Activated CD4-positive, alpha-beta memory T cell treated with anti-CD3 and anti-CD28 coated beads for 36 hours (primary cell): ENCODE measurements at regions not wholly inside any gene's neighbourhood (a gene's known extent, or its start where the extent isn't known, plus 50 kb on each side); places are given as distances from the start of the nearest gene placed in this dataset.
"Not testable (repeated sequence)": the region's sequence is repeated elsewhere in the genome, so short reads cannot be mapped to it uniquely, and the experiment has no call there.

ENCODE experiments used
- CTCF ChIA-PET: fragments of 350-600 bp; sonication (Branson Sonifier 250); formaldehyde crosslinking; loops from one replicate; lab custom pipeline; 2021; ENCODE audit warnings: antibody characterized with exemption, inconsistent platforms; lab: Charles Lee
- POLR2A ChIA-PET: fragments of 350-600 bp; sonication (Branson Sonifier 250); formaldehyde crosslinking; loops from one replicate; lab custom pipeline; 2021; ENCODE audit warnings: antibody characterized with exemption; lab: Charles Lee
- DNase-seq: peaks from one replicate; pipeline ENCODE4 v3.0.0-alpha.2; 2020
- H3K27ac Mint-ChIP-seq: one replicate; pipeline ENCODE4 v1.8.0; 2021; ENCODE audit warnings: mixed read lengths
- H3K27me3 Mint-ChIP-seq: one replicate; pipeline ENCODE4 v1.8.0; 2021; ENCODE audit warnings: mixed read lengths
- H3K36me3 Mint-ChIP-seq: one replicate; pipeline ENCODE4 v1.8.0; 2021; ENCODE audit warnings: mixed read lengths
- H3K4me1 Mint-ChIP-seq: one replicate; pipeline ENCODE4 v1.8.0; 2021; ENCODE audit warnings: low read depth, mixed read lengths
- H3K4me3 Mint-ChIP-seq: one replicate; pipeline ENCODE4 v1.8.0; 2021; ENCODE audit warnings: mild to moderate bottlenecking, mixed read lengths
- H3K9me3 Mint-ChIP-seq: one replicate; pipeline ENCODE4 v1.8.0; 2021; ENCODE audit warnings: mixed read lengths
- intact Hi-C: fragments of 100-400 bp; cut with micrococcal nuclease; formaldehyde crosslinking; loops from one replicate; pipeline ENCODE4 v1.15.1; 2023

GRCh38 chr3:14057701-14058100 lies 67.0 kb downstream of the CHCHD4 start:
- POLR2A ChIA-PET: no interaction called here
- Mint-ChIP-seq H3K27ac (no peak overlapping the region), H3K4me3 (no peak overlapping the region), H3K4me1 (no peaks in the 10 kb centered on the region), H3K27me3 (peaks cover 4% of the 10 kb centered on the region), H3K9me3 (peaks cover 15% of the 10 kb centered on the region), H3K36me3 (no peaks in the 10 kb centered on the region)
- CTCF ChIA-PET: interaction anchor here (1.4 kb wide), 1 partner anchor 146 kb away, joined by 4 read pairs; no protein-coding TSS in a partner anchor
- intact Hi-C loops: no loop called here
- DNase-seq: no peak

- intact Hi-C loops: no loop called here
- Mint-ChIP-seq H3K27ac (no peak overlapping the region), H3K36me3 (no peaks in the 10 kb centered on the region), H3K4me3 (no peak overlapping the region), H3K27me3 (peaks cover 22% of the 10 kb centered on the region), H3K4me1 (no peaks in the 10 kb centered on the region), H3K9me3 (no peaks in the 10 kb centered on the region)
- POLR2A ChIA-PET: no interaction called here
- no peak for DNase-seq
- CTCF ChIA-PET: interaction anchor here (0.8 kb wide), 1 partner anchor 155 kb away, joined by 3 read pairs; no protein-coding TSS in a partner anchor
These were observed 76.8 kb downstream of the CHCHD4 start for GRCh38 chr3:14047841-14048240.

- Mint-ChIP-seq H3K9me3 (no peaks in the 10 kb centered on the region), H3K27me3 (peaks cover 22% of the 10 kb centered on the region), H3K36me3 (no peaks in the 10 kb centered on the region), H3K27ac (no peak overlapping the region), H3K4me3 (no peak overlapping the region), H3K4me1 (no peaks in the 10 kb centered on the region)
- POLR2A ChIA-PET: no interaction called here
- no peak for DNase-seq
- intact Hi-C loops: no loop called here
- CTCF ChIA-PET: interaction anchor here (0.8 kb wide), 1 partner anchor 156 kb away, joined by 3 read pairs; no protein-coding TSS in a partner anchor
These were observed 77.6 kb downstream of the CHCHD4 start for GRCh38 chr3:14047027-14047426.

- no peak for DNase-seq
- Mint-ChIP-seq H3K9me3 (no peaks in the 10 kb centered on the region), H3K36me3 (no peaks in the 10 kb centered on the region), H3K27ac (no peak overlapping the region), H3K27me3 (peaks cover 16% of the 10 kb centered on the region), H3K4me3 (no peak overlapping the region), H3K4me1 (no peaks in the 10 kb centered on the region)
- intact Hi-C loops: no loop called here
- ChIA-PET CTCF (interaction anchor here (0.5 kb wide), 1 partner anchor 34 kb away, joined by 3 read pairs; no protein-coding TSS in a partner anchor), POLR2A (no interaction called here)
These were observed 82.0 kb downstream of the CHCHD4 start for GRCh38 chr3:14042680-14043079.

GRCh38 chr3:14039149-14039548 lies 85.5 kb downstream of the CHCHD4 start:
- H3K4me3 Mint-ChIP-seq: no peak overlapping the region
- peaks cover 6% of the 10 kb centered on the region for H3K27me3 Mint-ChIP-seq
- H3K4me1 Mint-ChIP-seq: no peaks in the 10 kb centered on the region
- H3K9me3 Mint-ChIP-seq: peaks cover 6% of the 10 kb centered on the region
- H3K36me3 Mint-ChIP-seq: no peaks in the 10 kb centered on the region
- ChIA-PET POLR2A (no interaction called here), CTCF (no interaction called here)
- H3K27ac Mint-ChIP-seq: no peak overlapping the region
- intact Hi-C loops: no loop called here
- no peak for DNase-seq

GRCh38 chr3:14037211-14037610 lies 87.5 kb downstream of the CHCHD4 start:
- H3K4me3 Mint-ChIP-seq: no peak overlapping the region
- H3K27me3 Mint-ChIP-seq: peaks cover 6% of the 10 kb centered on the region
- H3K36me3 Mint-ChIP-seq: no peaks in the 10 kb centered on the region
- POLR2A ChIA-PET: no interaction called here
- DNase-seq: no peak
- H3K4me1 Mint-ChIP-seq: no peaks in the 10 kb centered on the region
- CTCF ChIA-PET: no interaction called here
- intact Hi-C loops: no loop called here
- H3K9me3 Mint-ChIP-seq: peaks cover 6% of the 10 kb centered on the region
- H3K27ac Mint-ChIP-seq: no peak overlapping the region

- Mint-ChIP-seq H3K4me1 (no peaks in the 10 kb centered on the region), H3K36me3 (no peaks in the 10 kb centered on the region), H3K9me3 (peaks cover 6% of the 10 kb centered on the region), H3K4me3 (no peak overlapping the region), H3K27ac (no peak overlapping the region), H3K27me3 (peaks cover 6% of the 10 kb centered on the region)
- intact Hi-C loops: no loop called here
- ChIA-PET CTCF (no interaction called here), POLR2A (no interaction called here)
- DNase-seq: no peak
These were observed 91.6 kb downstream of the CHCHD4 start for GRCh38 chr3:14033023-14033422.

- Mint-ChIP-seq H3K9me3 (peaks cover 10% of the 10 kb centered on the region), H3K4me1 (no peaks in the 10 kb centered on the region), H3K4me3 (no peak overlapping the region), H3K36me3 (no peaks in the 10 kb centered on the region), H3K27ac (no peak overlapping the region), H3K27me3 (peaks cover 7% of the 10 kb centered on the region)
- no peak for DNase-seq
- intact Hi-C loops: no loop called here
- ChIA-PET POLR2A (no interaction called here), CTCF (no interaction called here)
These were observed 93.4 kb downstream of the CHCHD4 start for GRCh38 chr3:14031271-14031670.

- H3K4me1 Mint-ChIP-seq, H3K27ac Mint-ChIP-seq, DNase-seq, intact Hi-C loops, POLR2A ChIA-PET, CTCF ChIA-PET, H3K4me3 Mint-ChIP-seq, H3K27me3 Mint-ChIP-seq, H3K36me3 Mint-ChIP-seq: not testable (repeated sequence)
- H3K9me3 Mint-ChIP-seq: peaks cover 11% of the 10 kb centered on the region
These were observed 95.2 kb downstream of the CHCHD4 start for GRCh38 chr3:14029390-14029995.

GRCh38 chr3:14028122-14028521 lies 96.5 kb downstream of the CHCHD4 start:
- H3K4me1 Mint-ChIP-seq, POLR2A ChIA-PET, DNase-seq, H3K4me3 Mint-ChIP-seq, CTCF ChIA-PET, H3K27ac Mint-ChIP-seq, H3K36me3 Mint-ChIP-seq, intact Hi-C loops: not testable (repeated sequence)
- H3K27me3 Mint-ChIP-seq: peaks cover 18% of the 10 kb centered on the region
- peaks cover 23% of the 10 kb centered on the region for H3K9me3 Mint-ChIP-seq

- no peak for DNase-seq
- Mint-ChIP-seq H3K36me3 (peaks cover 6% of the 10 kb centered on the region), H3K27ac (no peak overlapping the region), H3K4me3 (no peak overlapping the region), H3K4me1 (no peaks in the 10 kb centered on the region), H3K9me3 (peaks cover 24% of the 10 kb centered on the region), H3K27me3 (peaks cover 30% of the 10 kb centered on the region)
- POLR2A ChIA-PET: no interaction called here
- intact Hi-C loops: no loop called here
- CTCF ChIA-PET: no interaction called here
These were observed 105.2 kb downstream of the CHCHD4 start for GRCh38 chr3:14019459-14019858.

GRCh38 chr3:14016900-14017475 lies 107.7 kb downstream of the CHCHD4 start:
- Mint-ChIP-seq H3K27me3 (peaks cover 17% of the 10 kb centered on the region), H3K4me3 (no peak overlapping the region), H3K27ac (no peak overlapping the region), H3K4me1 (no peaks in the 10 kb centered on the region), H3K9me3 (peaks cover 13% of the 10 kb centered on the region), H3K36me3 (no peaks in the 10 kb centered on the region)
- ChIA-PET CTCF (no interaction called here), POLR2A (no interaction called here)
- DNase-seq: no peak
- intact Hi-C loops: no loop called here

GRCh38 chr3:14007006-14007405 lies 117.7 kb downstream of the CHCHD4 start:
- Mint-ChIP-seq H3K36me3 (no peaks in the 10 kb centered on the region), H3K9me3 (no peaks in the 10 kb centered on the region), H3K27ac (no peak overlapping the region), H3K4me3 (no peak overlapping the region), H3K27me3 (peaks cover 20% of the 10 kb centered on the region), H3K4me1 (no peaks in the 10 kb centered on the region)
- intact Hi-C loops: no loop called here
- CTCF ChIA-PET: no interaction called here
- no peak for DNase-seq
- POLR2A ChIA-PET: no interaction called here
